ENCODE measurements at regions not wholly inside any gene's neighbourhood (a gene's known extent, or its start where the extent isn't known, plus 50 kb on each side); places are given as distances from the start of the nearest gene placed in this dataset.

DNA sequence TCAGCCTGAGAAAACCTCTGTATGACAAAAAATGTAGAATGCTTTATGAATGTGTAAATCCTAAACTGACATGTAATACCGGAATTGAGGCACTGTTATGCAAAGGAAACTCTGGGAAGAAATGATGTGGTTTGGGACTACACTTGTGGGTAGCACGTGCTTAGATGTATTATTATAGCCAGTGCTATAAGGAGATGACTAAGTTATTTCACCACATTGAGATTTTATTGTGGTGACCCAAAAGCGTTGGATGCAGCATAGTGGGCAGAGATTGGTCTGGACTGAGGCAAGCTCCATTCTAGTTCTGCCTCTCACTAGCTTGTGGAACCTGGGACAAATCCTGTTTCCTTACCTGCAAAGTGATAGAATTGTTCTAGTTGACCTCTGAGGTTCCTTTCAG lies 172.2 kb downstream of the SNAPC1 start:
- H3K27ac ChIP-seq (ENCODE audit: insufficient read depth, low read length), result peak overlapping the region; percentile 34
- no peak overlapping the region for H3K4me3 ChIP-seq (replicated peaks in 1 of 4; ENCODE audit: control extremely low read depth in 1 of 4, insufficient read depth in 1 of 4, low read depth in 3 of 4, low read length in 4 of 4)

DNA sequence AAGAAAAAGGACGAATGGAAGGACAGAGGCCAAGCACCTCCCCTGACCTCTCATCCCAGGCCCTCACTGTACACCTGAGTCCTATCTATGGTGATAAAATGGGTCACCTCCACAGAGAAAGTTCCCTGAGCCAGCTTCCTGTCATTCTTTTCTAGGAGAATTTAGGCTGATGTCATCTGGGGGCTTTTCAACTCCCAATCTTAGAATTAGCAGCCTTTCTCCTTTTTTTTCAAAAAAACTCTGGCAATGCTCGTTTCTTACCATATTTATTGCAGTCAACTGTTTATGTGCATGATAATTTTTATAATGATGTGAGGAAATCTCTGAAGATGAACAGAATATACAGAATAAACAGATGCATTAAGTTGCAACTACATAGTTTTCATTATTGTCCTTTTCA lies 177.6 kb downstream of the SNAPC1 start:
- H3K4me1 ChIP-seq (ENCODE audit: control insufficient read depth, extremely low read depth, insufficient read depth, low read length), result no peaks in the 10 kb centered on the region
- H3K4me2 ChIP-seq (ENCODE audit: extremely low read depth, insufficient read depth, low read length), result no peak overlapping the region
- no peaks in the 10 kb centered on the region for H4K20me1 ChIP-seq (ENCODE audit: control insufficient read depth, extremely low read depth, insufficient read depth, low read length)
- no peaks in the 10 kb centered on the region for H3K79me2 ChIP-seq (ENCODE audit: control insufficient read depth, insufficient read depth, low read length)
- no peak overlapping the region for H3K27ac ChIP-seq (ENCODE audit: insufficient read depth, low read length)
- no peak for DNase-seq (ENCODE audit: low read depth in 2 of 2)
- H3K9me3 ChIP-seq (ENCODE audit: control insufficient read depth, insufficient read depth, low read depth, low read length), result no peaks in the 10 kb centered on the region
- H2AFZ ChIP-seq (ENCODE audit: low read length), result no peak overlapping the region
- no peak overlapping the region for H3K9ac ChIP-seq (ENCODE audit: insufficient read depth, low read length)
- no peaks in the 10 kb centered on the region for H3K36me3 ChIP-seq (ENCODE audit: control insufficient read depth, insufficient read depth, low read length)
- TF ChIP-seq EZH2 (IDR thresholded peaks at IDR 0.05; ENCODE audit: low read length, missing control alignments), result no peak
- TF ChIP-seq CTCF (conservative IDR thresholded peaks at IDR 0.05 in 1 of 2, IDR thresholded peaks at IDR 0.05 in 1 of 2; ENCODE audit: low read depth in 1 of 2, low read length in 2 of 2), result no peak
- no peaks in the 10 kb centered on the region for H3K27me3 ChIP-seq (ENCODE audit: control insufficient read depth, insufficient read depth, low read length)
- H3K4me3 ChIP-seq (replicated peaks in 1 of 4; ENCODE audit: control extremely low read depth in 1 of 4, insufficient read depth in 1 of 4, low read depth in 3 of 4, low read length in 4 of 4), result no peak overlapping the region

More for the DNA sequence above, 172.2 kb downstream of the SNAPC1 start:
- Histone ChIP-seq H3K4me2 (ENCODE audit: extremely low read depth, insufficient read depth, low read length) (no peak overlapping the region), H3K9ac (ENCODE audit: insufficient read depth, low read length) (no peak overlapping the region), H4K20me1 (ENCODE audit: control insufficient read depth, extremely low read depth, insufficient read depth, low read length) (no peaks in the 10 kb centered on the region), H3K27me3 (ENCODE audit: control insufficient read depth, insufficient read depth, low read length) (no peaks in the 10 kb centered on the region), H3K4me1 (ENCODE audit: control insufficient read depth, extremely low read depth, insufficient read depth, low read length) (peaks cover 3% of the 10 kb centered on the region), H3K79me2 (ENCODE audit: control insufficient read depth, insufficient read depth, low read length) (no peaks in the 10 kb centered on the region), H3K36me3 (ENCODE audit: control insufficient read depth, insufficient read depth, low read length) (no peaks in the 10 kb centered on the region), H2AFZ (ENCODE audit: low read length) (no peak overlapping the region), H3K9me3 (ENCODE audit: control insufficient read depth, insufficient read depth, low read depth, low read length) (no peaks in the 10 kb centered on the region)
- peak; percentile 92 to 95 for DNase-seq (ENCODE audit: low read depth in 2 of 2)
- no peak for TF ChIP-seq EZH2 (IDR thresholded peaks at IDR 0.05; ENCODE audit: low read length, missing control alignments)
- TF ChIP-seq CTCF (conservative IDR thresholded peaks at IDR 0.05 in 1 of 2, IDR thresholded peaks at IDR 0.05 in 1 of 2; ENCODE audit: low read depth in 1 of 2, low read length in 2 of 2), result no peak

- peak in 1 of 2 donors; percentile 32 for DNase-seq (ENCODE audit: low read depth in 2 of 2)
- Histone ChIP-seq H3K79me2 (ENCODE audit: control insufficient read depth, insufficient read depth, low read length) (no peaks in the 10 kb centered on the region), H3K4me2 (ENCODE audit: extremely low read depth, insufficient read depth, low read length) (no peak overlapping the region), H3K27me3 (ENCODE audit: control insufficient read depth, insufficient read depth, low read length) (no peaks in the 10 kb centered on the region), H3K27ac (ENCODE audit: insufficient read depth, low read length) (no peak overlapping the region), H4K20me1 (ENCODE audit: control insufficient read depth, extremely low read depth, insufficient read depth, low read length) (no peaks in the 10 kb centered on the region), H3K9ac (ENCODE audit: insufficient read depth, low read length) (no peak overlapping the region), H2AFZ (ENCODE audit: low read length) (no peak overlapping the region), H3K36me3 (ENCODE audit: control insufficient read depth, insufficient read depth, low read length) (no peaks in the 10 kb centered on the region), H3K4me3 (replicated peaks in 1 of 4; ENCODE audit: control extremely low read depth in 1 of 4, insufficient read depth in 1 of 4, low read depth in 3 of 4, low read length in 4 of 4) (no peak overlapping the region), H3K4me1 (ENCODE audit: control insufficient read depth, extremely low read depth, insufficient read depth, low read length) (no peaks in the 10 kb centered on the region), H3K9me3 (ENCODE audit: control insufficient read depth, insufficient read depth, low read depth, low read length) (no peaks in the 10 kb centered on the region)
- TF ChIP-seq EZH2 (IDR thresholded peaks at IDR 0.05; ENCODE audit: low read length, missing control alignments), result no peak
- TF ChIP-seq CTCF (conservative IDR thresholded peaks at IDR 0.05 in 1 of 2, IDR thresholded peaks at IDR 0.05 in 1 of 2; ENCODE audit: low read depth in 1 of 2, low read length in 2 of 2), result no peak
Measured at GRCh38 chr14:61940666-61941420, 178.6 kb downstream of the SNAPC1 start.

Data from fibroblast of lung (primary cell).